ENCODE measurements at regions not wholly inside any gene's neighbourhood (a gene's known extent, or its start where the extent isn't known, plus 50 kb on each side); places are given as distances from the start of the nearest gene placed in this dataset.
"Not testable (repeated sequence)": the region's sequence is repeated elsewhere in the genome, so short reads cannot be mapped to it uniquely, and the experiment has no call there.

DNA sequence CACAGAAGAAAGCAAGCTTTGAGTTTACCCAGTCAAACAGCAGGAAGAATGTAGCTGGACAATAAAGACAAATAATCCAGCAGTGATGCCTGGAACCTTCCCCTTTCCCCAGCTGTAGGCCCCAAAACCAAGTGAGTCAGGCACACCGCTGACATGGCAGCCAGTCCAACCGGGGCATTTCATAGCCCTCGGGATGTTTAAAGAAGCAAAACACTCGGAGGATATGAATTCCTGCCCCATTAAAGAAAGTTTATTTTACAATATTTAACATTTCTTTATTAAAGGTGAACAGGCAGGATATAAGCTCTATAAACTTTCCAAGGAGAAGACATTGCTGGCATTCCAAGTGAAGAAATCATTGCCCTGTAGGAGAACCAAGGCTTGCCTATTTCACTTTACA is 507.6 kb upstream of the TNP1 start:
- DNase-seq: no peak

- no peak for DNase-seq
Observed at GRCh38 chr2:217366966-217367365, 507.1 kb upstream of the TNP1 start.

DNA sequence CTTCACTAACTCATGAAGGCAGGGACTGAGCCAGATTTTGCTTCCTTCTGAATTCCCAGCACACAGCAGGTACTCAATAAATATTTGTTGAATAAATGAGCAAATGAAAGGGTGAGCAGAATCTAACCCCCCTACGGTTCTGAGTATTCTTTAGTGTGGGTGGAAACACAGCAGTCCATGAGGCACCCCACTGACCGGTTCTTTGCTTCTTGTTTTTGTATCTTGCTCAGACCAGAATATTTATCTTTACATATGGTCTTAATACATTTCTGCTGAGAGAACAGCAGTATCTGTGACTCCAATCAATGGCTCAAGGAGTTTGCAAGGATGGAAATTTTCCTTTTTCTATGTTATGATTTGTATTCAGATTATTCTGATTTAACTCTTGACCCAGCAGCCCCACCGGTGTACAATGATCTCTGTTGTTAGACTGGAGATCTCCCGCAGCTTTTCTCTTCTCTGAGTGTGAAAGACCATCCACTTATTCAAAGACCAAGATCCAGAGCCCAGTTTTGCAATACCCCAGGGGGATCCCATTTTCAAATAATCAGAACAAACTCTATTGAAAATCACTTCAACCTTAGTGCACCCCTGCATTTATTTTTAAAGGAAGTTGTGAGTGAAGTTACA is 506.5 kb upstream of the TNP1 start:
- no peak for DNase-seq

DNA sequence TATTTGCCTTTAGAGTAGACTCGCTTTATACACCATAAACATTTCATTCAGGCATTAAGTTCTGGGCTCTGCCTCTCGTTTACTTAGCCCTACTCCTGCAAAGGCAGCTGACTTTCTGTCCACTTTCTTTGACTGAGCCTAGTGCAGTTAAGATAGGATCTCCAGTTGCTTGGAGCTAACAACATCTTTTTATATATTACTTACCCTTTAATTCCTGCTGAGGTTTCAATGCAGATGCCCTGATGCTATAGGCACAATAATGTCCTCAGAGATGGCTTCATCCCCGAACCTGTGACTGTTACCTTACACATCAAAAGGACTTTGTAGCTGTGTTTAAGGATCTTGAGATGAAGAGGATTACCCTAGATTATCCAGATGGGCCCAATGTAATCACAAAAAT is 505.8 kb upstream of the TNP1 start:
- no peak for DNase-seq

DNA sequence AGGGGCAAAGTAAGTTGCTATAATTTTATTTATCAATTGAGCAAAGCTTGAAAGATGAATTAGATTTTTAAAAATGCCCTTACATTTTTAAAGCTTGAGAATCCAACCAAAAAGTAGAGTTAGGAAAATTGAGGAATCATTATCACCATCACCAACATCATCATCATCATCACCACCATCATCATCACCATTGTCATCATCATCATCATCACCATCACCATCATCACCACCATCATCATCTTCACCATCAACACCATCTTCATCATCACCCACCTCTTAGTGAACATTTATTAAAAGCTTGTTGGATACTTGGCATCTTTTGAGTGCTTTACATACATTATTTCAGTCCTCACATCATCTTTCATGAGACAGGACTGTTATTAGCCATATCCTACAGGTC is 504.4 kb upstream of the TNP1 start:
- DNase-seq: no peak

GRCh38 chr2:217363470-217363869 is 503.6 kb upstream of the TNP1 start:
- no peak for DNase-seq

GRCh38 chr2:217362710-217363109 is 502.8 kb upstream of the TNP1 start:
- DNase-seq: no peak

- no peak for DNase-seq
Observed at GRCh38 chr2:217362286-217362685, 502.4 kb upstream of the TNP1 start.

DNA sequence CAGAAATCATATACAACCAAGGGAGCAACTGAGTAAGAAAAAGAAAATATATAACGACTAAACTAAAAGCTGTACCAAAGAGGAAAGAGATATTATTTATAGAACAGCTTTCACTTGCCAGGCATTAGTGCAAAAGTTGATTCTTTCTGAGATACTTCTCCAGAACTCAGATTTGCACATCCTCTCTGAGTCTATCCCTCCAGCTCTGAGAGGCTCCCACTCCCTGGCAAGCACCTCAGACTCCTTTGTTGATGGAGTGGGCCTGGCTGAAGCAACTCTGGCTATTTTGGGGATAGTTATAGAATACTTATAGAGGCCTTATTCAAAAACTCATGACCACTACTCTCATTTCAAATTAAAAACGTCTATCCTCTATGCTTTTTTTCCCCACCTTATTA is 501.6 kb upstream of the TNP1 start:
- DNase-seq: no peak

GRCh38 chr2:217360781-217361482 is 501.1 kb upstream of the TNP1 start:
- DNase-seq: no peak

- DNase-seq: no peak
Observed at GRCh38 chr2:217360111-217360510, 500.2 kb upstream of the TNP1 start.

GRCh38 chr2:217357886-217358620 is 498.2 kb upstream of the TNP1 start:
- DNase-seq: no peak

- DNase-seq: no peak
Observed at GRCh38 chr2:217356781-217357180, 496.9 kb upstream of the TNP1 start.

DNA sequence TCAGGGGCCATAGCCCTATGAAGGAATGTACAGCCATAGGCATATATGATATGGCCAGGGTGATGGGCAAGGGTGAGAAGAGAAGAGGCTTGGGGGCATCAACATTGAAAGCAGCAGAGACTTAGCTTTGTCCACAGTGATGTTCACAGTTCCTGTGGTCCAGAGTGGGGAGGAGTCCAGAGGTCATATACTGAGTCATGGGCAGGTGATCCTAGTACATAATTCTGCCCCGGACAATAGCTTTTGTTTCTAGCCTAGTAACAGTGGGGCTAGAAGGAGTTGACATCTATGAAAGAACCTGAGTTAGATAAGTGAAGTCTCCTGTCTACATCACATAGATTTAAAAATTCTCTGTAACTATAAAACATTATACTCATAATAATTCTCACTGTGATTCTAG is 496.3 kb upstream of the TNP1 start:
- no peak for DNase-seq

GRCh38 chr2:217353591-217353990 is 493.7 kb upstream of the TNP1 start:
- DNase-seq: no peak

GRCh38 chr2:217351378-217351777 is 491.5 kb upstream of the TNP1 start:
- DNase-seq: no peak

DNA sequence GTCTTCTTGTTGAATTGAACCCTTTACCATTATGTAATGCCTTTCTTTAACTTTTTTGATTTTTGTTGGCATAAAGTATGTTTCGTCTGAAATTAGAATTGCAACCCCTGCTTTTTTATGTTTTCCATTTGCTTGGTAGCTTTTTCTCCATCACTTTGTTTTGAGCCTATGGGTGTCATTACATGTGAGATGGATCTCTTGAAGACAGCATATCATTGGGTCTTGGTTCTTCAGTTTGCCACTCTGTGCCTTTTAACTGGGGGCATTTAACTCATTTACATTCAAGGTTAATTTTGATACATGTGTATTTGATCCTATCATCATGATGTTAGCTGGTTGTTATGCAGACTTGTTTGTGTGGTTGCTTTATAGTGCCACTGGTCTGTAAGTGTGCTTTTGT is 489.4 kb upstream of the TNP1 start:
- no peak for DNase-seq

- not testable (repeated sequence) for DNase-seq
Observed at GRCh38 chr2:217347630-217348029, 487.8 kb upstream of the TNP1 start.

DNA sequence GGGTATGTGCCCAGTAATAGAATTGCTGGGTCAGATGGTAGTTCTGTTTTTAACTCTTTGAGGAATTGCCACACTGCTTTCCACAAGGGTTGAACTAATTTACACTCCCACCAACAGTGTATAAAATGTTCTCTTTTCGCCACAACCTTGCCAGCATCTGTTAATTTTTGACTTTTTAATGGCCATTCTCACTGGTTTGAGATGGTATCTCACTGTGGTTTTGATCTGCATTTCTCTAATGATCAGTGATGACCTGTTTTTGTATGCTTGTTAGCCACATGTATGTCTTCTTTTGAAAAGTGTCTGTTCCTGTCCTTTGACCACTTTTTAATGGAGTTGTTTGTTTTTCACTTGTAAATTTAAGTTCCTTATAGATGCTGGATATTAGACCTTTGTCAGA is 486.2 kb upstream of the TNP1 start:
- not testable (repeated sequence) for DNase-seq

DNA sequence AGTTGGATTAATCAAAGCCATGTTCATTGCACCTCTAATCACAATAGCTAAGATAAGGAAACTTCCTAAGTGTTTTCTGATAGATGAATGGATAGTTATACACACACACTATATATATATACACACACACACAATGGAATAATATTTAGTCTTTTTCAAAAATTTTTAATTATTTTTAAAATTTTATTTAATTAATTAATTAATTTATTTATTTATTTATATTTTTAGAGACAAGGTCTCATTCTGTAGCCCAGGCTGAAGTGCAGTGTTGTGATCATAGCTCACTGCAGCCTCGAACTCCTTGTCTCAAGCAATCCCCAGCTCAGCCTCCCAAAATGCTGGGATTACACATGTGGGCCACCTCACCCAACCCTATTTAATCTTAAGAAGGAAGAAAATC is 481.0 kb upstream of the TNP1 start:
- no peak for DNase-seq

GRCh38 chr2:217340176-217340575 is 480.3 kb upstream of the TNP1 start:
- no peak for DNase-seq

DNA sequence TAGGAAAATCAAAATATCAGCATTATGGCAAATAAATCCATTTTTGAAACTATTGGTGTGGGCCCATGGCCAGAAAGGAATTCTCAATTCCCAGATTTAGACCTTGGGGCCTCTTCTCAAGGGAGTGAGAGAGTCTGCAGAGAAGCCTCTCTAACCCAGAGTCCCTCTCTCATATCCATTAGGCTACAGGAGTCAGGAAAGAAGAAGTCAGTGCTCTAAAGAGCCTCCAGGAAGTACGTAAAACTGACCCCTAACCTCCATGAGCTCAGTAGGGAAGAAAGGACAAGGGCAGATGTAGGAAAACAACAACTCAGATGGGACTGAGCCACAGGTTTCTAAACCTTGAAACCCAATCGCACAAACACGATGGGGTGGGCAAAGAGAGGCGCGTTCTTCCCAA is 479.9 kb upstream of the TNP1 start:
- DNase-seq: no peak

GRCh38 chr2:217338306-217338916 is 478.5 kb upstream of the TNP1 start:
- DNase-seq: no peak

All from renal pelvis (tissue), 1 donor.